GM21367 (cell line): ENCODE measurements at regions not wholly inside any gene's neighbourhood (a gene's known extent, or its start where the extent isn't known, plus 50 kb on each side); places are given as distances from the start of the nearest gene placed in this dataset.

Experiments
- ATAC-seq: cut with Tn5 transposase; IDR thresholded peaks from one replicate; pipeline ENCODE4 v1.9.1; 2021; ENCODE audit not compliant: unreplicated experiment

DNA sequence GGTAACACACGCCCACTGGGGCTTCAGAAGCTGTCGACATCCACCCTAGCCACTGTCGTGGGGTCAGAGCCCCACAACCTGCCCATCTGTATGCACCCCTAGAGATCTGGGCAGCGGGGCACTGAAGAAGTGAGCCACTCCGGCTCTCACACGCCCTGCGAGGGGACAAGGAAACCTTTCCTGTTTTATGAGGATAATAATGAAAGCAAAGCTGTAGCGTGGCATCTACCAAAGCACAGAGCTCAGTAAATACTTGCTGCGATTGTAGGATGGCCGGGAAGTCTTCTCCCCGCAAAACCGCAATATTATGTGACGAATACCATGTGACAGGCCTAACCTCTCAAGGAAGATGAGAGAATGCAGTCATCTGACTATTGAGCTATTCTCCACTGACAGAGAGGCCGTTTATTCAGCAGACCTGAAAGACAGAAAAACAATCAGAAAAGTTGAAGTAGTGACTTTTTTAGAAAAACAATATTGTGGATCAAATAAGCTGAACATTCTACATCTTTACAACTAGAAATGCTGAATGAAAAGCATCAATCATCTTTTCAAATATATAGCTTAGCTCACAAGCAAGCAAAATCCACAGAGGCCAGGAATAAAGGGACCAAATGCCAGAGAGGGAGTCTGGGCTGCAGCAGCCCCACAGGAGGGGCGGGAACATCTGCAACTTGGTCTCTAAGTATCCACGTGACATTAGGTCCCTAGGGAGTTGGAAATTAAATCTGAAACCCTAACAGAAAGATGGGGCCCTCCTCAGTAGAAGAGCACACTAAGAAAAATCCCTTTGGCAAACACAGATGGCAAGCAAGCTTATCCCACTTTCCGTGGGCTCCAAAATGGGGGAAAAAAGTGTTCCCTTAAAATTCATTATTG is 207.8 kb downstream of the TTLL2 start:
- no peak for ATAC-seq

DNA sequence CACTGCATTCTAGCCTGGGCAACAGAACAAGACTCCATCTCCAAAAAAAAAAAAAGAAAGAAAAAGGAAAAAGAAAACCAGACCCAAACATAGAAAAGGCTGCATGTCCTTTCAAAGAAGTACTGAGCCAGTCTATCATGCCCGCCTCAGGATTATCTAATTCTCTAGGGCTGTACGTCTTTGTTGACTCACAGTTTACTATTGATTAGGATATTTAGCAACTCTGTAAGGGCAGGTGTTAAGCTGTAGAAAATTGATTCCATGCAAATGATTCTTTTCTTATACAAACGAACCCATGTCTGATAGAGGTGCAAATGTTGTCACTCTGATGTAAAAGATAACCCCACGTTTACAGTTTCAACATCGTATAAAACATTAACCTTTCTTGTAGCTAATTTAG is 209.0 kb downstream of the TTLL2 start:
- ATAC-seq, result no peak

DNA sequence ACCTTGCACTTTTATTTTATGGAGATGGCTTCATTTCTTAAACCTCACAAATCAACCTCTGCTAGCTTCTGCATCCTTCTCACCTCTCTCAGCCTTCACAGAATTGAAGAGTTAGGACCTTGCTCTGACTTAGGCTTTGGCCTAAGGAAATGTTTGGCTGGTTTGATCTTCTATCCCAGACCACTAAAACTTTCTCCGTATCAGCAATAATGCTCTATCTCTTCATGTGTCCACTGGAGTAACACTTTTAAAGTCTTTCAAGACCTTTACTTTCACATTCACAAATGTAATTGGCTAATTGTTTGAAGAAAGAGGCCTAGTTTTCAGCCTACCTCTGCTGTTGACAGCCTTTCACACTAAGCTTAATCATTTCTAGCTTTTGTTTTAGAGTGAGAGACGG is 212.9 kb downstream of the TTLL2 start:
- ATAC-seq, result no peak

DNA sequence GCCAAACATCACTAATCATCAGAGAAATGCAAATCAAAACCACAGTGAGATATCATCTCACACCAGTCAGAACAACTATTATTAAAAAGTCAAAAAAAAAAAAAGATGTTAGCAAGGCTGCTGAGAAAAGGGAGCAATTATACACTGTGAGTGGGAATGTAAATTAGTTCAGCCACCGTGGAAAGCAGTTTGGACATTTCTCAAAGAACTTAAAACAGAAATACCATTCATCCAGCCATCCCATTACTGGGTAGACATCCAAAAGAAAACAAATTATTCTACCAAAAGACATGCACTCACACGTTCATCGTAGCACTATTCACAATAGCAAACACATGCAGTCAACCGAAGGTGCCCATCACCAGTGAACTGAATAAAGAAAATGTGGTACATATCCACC is 213.9 kb downstream of the TTLL2 start:
- ATAC-seq, result no peak

DNA sequence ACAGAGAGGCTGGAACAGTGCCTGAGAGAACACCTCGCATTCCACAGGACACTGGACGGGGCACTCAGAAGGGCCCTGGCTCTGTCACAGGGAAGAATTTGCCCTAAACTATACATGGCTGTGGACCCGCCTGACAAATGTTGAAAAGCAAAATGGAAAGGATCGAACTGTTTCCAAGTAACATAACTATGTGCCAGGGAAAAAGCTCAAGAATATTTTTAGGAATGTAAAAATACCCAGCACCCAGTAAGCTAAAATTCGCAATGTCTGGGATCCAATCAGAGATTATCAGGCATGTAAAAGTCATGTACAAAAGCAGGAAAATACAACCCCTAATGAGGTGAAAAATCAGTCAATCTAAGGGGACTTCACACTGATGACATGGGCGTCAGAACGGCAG is 215.9 kb downstream of the TTLL2 start:
- ATAC-seq, result no peak

DNA sequence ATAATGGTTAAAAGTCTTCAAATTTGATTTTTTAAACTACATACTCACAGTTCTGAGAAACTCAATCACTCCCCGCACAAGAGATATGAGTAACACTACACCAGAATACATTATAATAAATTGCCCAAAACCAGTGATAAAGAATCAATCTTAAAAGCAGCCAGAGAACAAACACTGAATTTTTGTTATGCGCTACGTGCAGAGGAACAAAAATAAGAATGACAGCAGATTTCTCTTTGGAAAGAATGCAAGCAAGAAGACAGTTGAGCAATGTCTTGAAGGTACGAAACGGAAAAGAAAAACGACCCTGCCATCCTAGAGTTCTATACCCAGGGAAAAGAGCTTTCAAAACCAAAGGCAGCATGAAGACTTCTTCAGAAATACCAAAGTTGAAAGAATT is 216.7 kb downstream of the TTLL2 start:
- ATAC-seq, result no peak

DNA sequence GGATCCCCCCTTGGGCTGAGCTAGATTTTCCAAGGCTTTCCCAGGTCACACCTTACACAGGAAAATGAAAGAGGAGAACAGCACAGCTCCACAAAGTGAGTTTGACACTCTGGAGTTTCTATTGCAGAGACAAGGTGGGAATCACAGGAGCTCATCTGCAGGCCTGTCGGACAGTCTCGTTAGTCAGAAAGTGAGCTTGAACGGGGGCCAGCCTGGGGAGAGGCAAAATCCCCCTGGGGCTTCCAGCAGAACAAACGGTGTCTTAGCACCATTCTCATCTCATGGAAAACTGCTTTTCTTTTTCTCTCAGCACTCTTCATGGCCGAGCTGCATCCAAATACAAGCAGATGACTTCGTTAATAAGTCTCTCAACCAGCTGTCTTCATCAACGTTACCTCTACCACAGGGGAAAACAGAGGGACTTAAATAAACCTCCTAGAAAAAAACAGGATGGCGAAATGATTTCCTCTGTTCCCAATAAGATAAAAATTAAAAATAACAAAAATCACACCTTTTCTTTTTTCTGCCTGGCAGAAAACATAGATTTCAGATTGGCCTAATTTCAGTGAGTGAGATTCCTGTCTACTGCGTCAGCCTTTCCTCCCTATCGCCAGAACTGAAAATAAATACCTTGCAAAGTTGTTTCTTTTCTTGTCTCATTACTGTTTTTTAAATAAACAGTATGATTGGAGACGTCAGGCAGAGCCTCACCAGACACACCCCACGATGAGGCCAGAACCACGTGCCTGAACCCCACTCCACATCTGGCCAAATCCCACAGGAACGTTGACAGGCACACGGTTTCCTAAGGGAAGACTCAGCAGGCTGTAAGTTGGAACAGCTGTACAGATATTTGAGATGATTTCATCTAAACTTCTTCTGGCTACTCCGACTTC is 219.0 kb downstream of the TTLL2 start:
- ATAC-seq, result no peak

DNA sequence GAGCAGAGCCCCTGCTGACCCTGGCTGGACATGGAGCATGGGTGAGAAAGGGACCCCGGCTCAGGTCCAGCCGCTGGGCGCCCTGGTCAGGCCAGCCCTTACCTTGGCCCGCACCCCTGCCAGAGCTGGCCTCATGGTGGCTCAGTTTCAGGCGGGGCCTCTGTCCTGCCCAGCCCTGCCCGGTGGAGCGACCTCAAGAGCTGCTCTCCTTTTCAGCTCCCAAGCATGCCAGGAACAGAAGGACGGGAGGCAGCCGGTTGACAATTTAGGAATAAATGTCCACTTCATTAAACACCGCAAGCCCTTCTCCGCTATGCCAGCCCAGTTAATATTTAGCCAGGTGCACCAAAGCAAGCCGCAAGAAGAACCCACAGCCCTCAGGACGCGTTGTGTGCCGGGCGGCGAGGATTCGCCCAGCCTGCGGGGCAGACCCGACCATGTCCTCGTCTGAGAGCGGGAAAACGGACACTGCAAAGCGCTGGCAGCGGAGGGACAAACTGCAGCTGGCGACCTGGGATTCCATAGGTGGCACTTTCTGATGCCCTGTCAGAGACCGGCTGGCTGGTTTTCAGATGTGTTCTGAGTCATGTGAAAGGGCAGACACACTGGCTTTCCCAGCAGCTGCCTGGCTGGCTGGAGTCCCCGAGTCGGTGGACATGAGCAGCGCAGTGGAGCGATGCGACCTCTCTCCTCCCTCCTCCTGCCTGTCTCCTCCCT is 221.9 kb downstream of the TTLL2 start:
- ATAC-seq, result no peak

DNA sequence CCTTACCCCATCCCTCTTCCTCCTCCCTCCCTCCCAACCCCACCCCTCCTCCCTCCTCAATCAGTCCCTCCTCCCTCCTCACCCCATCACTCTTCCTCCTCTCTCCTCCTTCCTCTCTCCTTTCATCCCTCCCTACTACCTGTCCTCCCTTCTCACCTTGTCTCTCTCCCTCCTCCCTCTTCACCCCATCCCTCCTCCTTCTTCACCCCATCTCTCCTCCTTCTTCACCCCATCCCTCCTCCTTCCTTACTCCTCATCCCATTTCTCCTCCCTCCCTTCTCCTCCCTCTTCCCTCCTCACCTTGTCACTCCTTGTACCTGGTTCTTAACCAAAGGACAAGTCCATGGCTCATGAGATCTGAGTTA is 222.4 kb downstream of the TTLL2 start:
- ATAC-seq, result no peak

DNA sequence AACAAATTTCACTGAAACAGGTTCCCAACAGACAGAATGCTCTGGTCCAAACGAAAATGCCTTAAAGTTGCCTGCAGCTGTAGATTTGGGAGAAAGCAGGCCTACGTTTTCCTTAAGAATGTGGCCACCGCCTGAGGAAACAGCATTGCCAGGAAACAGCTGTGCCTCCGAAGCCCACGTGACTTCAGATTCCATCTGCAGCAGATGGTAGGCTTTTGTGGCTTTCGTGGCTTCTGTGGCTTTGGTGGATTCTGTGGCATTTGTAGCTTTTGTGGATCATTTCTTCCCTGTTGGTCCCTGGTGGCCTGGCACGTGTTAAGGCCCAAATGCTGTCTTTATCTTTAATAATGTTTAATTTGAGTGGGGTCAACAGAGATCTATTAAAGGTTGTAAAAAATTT is 222.9 kb downstream of the TTLL2 start:
- no peak for ATAC-seq

DNA sequence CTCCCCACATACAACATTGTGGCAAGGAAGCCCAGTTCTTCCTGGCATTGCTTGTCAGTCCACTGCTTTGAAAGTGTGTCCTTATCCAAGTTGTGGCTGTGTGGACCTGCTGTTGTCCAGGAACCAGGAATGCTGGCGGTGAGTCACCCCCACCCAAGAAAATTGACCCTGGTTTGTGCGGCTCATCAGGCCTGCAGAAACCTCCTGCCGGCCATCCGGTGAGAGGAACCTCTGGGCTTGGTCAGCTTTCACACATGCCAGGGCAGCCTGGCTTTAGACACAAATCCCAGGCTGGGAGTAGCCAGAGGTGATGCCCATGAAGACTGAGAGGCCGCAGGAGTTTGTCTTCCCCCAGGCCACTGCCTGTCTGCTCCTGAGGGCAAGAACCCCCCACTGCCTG is 223.6 kb downstream of the TTLL2 start:
- ATAC-seq, result no peak

DNA sequence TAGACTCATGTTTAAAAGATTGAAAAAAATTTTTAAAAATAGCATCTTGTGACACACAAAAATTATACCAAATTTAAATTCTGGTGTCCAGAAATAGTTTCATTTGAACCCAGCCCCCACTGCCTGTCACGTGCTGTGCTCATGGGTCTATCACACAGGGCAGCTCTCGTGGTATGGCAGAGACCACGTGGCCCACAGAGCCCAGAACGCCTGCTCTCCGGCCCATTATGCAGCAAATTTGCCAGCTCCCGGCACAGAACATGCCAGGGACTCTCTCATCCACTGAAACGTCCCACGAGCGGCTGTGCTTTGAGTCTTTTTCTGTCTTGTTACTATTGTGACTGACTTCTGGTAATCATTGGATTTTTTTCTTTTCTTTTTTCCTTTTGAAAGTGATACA is 224.3 kb downstream of the TTLL2 start:
- no peak for ATAC-seq

DNA sequence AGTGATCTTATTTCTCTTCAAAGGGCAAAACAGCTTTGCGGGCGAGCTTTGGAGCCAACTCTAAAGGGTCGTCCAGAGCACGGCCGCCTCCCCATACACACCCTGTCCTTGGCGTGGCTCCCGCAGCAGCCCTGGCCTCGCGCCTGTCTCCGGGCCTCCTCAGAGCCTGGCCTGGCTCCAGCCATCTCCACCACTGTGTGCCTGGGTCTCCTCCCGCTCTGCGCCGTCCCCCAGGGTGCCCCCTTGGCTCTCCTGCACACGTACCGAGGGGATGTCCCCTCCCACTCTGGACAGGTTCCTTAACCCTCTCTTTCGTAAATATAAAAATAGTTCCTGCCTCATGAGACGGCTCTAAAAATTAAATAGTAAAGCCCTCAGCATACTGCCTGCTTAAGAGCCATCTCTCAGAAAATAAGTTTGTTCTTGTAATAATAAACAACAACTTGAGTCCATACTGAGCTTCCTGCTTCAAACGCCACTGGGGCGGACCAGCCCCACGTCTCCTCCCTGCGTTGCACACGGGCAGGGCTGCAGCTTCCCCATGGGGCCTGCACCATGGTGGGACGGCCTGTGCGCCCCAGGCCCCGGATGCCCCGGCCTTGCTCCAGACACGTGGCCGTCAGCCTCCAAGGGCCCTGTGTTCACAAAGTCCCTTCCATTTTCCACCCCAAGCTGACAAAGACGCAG is 226.2 kb downstream of the TTLL2 start:
- no peak for ATAC-seq

DNA sequence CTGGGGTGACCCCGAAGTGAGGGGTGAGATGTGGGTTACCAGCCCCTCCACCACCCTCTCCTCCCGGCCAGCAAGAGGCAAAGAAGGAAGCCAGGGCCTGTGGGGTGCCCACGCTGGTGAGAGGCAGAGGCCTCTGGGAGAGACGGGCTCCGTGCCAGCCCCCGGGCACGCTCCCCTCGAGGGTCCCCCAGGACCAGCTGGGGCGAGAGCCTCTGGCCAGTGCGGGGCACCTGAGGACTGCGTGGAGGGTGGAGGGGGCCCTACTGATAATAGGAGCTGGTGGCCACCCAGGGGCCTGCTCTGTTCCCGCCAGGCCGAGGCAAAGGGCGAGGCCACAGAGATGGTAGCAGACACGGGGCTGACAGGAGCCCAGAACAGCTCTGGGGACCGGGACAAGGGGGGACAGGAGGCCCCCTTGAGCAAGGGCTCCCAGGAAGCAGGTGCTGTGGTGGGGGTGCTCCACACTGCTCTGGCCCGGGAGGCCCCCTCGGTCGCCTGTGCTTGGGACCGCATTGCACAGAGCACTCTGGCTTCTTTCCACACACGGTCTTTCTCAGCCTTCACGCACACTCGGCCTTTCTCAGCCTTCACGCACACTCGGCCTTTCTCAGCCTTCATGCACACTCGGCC is 226.9 kb downstream of the TTLL2 start:
- no peak for ATAC-seq

DNA sequence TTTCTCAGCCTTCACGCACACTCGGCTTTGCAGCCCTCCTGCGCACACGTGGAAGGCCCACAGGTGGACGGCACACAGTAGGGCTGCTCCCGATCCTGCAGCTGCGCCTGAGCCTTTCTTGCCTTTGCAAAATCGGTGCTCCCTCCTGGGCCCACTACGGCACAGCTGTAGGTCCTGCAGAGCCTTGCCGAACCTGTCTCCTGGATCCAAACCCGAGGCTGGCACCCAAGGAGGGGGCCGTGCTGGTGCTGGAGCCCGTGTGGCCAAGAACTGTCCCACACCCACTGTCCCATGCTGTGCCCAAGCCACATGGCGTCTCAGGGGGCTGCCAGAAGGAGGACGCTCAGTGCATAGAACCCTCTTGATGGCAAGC is 227.4 kb downstream of the TTLL2 start:
- ATAC-seq, result no peak

DNA sequence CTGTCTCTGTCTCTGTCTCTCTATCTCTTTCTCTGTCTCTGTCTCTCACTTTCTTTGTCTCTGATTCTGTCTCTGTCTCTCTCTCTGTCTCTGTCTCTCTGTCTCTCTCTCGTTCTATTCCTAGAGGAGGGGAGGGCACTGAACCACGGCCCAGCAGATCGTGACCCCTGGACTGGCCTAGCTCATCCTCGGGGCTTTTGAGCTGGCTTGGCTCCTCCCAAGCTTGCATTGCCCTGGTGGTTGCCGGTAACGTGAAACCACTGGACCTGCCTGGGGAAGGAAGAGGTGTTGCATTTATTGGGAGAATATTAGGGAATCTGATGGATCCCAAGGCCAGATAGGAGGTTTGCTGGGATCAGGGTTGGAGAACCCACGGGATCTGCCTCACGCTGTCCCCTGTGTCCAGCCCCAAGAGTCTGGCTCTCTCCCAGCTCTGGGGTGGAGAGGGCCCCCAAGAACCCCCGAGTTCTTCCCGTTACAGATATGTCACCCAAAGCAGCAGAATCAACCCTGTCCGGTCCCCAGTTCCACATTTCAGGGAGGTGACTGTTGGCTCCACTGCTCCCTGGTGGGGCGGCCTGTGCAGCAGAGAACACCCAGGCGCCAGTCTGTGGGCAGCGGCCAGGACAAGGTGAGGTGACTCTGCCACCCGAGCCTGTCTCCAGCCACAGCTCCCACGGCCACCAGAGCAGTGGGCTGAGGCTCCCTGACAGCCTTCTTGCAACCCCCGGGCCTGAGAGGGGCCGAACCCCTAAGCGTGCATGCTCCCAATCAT is 228.3 kb downstream of the TTLL2 start:
- no peak for ATAC-seq

DNA sequence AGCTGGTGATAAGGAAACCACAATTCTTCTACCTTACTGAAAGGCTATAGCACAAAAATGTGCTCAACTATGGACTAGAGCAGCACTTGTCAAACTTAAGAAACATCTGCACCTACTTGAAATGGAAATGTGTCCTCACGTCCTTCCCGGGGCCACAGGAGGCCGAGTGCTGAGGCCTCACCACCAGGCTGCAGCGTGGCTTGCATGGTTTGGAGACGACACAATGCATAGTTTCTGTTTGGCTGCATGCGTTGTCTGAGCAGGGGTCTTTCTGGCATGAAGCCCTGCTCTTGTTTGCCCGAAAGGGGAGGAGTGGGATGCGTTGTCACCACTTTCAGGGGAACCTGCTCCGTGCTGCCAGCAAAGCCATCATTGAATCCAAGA is 228.8 kb downstream of the TTLL2 start:
- ATAC-seq, result no peak

DNA sequence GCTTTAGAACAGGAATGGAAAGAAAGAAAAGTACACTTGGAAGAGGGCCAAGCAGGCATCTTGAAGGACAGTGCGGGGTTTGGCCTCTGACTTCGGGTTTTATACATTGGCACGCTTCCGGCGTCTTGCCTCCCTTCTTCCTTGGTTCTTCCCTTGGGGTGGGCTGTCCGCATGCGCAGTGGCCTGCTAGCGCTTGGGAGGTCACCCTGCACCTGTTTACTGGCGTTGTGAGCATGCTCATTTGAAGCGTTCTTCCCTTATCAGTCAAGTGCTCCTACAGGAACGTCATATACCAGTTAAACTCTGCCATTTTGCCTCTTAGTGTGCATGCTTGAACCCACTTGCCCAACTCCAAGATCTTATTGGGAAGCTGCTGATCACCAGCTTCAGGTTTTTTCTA is 230.0 kb downstream of the TTLL2 start:
- ATAC-seq, result no peak

DNA sequence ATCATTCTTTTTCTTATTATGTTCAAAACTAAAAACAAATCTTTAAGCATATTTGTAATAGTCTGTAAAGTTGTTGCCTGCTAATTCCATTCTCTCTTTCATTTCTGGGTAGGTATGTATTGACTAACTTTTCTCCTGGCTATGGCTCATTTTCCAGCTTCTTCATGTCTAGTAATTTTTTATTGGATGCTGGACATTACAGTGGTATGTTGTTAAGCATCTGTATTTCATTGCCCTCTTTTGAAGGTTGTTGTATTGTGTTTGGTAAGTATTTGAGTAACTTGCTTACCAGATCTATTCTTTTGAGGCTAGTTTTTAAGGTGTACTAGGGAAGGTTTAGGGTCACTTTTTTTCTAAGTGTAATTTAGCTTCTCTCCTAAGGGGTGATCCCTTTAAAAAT is 230.9 kb downstream of the TTLL2 start:
- ATAC-seq, result no peak

DNA sequence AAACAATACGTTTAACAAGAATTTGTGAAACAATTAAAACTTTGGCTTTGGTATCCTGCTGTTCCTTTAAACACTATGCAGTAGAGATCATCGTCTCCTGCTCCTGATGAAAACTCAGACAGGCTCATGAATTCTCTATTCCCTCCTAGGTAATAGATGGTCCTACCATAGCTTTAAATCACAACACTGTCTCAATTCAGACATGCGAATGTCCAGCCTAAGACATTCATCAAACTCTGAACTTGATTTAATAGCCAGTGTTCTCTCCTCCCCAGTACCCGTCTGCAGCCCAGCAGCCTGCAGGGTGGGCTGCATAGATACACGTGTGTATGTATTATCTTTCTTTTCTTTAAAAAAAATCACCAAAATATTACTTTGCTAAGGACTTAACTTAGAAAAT is 232.8 kb downstream of the TTLL2 start:
- ATAC-seq, result no peak
